H9 (cell line): ENCODE measurements at regions not wholly inside any gene's neighbourhood (a gene's known extent, or its start where the extent isn't known, plus 50 kb on each side); places are given as distances from the start of the nearest gene placed in this dataset.

Experiments used
- DNase-seq: peaks from one replicate; pipeline ENCODE4 v3.0.0-alpha.2; 2017
- H2AFZ ChIP-seq: one replicate; pipeline ENCODE4 v1.6.1; 2013; ENCODE audit warnings: mild to moderate bottlenecking, low read length, control low read depth, moderate library complexity
- H2AK5ac ChIP-seq: 2 replicates; pipeline ENCODE4 v1.6.1; 2013; ENCODE audit warnings: low read length, control low read depth, mixed read lengths; ENCODE audit not compliant: insufficient read length
- H2BK120ac ChIP-seq: one replicate; pipeline ENCODE4 v1.6.1; 2013; ENCODE audit warnings: low read depth, mild to moderate bottlenecking, low read length, control low read depth, inconsistent platforms; ENCODE audit not compliant: poor library complexity, severe bottlenecking
- H2BK12ac ChIP-seq: 2 replicates; pipeline ENCODE4 v1.6.1; 2013; ENCODE audit warnings: low read length, control low read depth, mixed read lengths, low read depth; ENCODE audit not compliant: insufficient read length
- H2BK15ac ChIP-seq: 2 replicates; pipeline ENCODE4 v1.6.1; 2013; ENCODE audit warnings: low read depth, low read length, control low read depth
- H2BK20ac ChIP-seq: one replicate; pipeline ENCODE4 v1.6.1; 2013; ENCODE audit warnings: low read depth, mild to moderate bottlenecking, low read length, control low read depth, inconsistent platforms; ENCODE audit not compliant: poor library complexity, severe bottlenecking
- H2BK5ac ChIP-seq: 2 replicates; pipeline ENCODE4 v1.6.1; 2013; ENCODE audit warnings: low read length, control low read depth, mixed read lengths; ENCODE audit not compliant: insufficient read length
- H3K14ac ChIP-seq: 2 replicates; pipeline ENCODE4 v1.6.1; 2013; ENCODE audit warnings: low read length, control low read depth; ENCODE audit not compliant: insufficient read depth
- H3K18ac ChIP-seq: 2 replicates; pipeline ENCODE4 v1.6.1; 2013; ENCODE audit warnings: low read depth, mild to moderate bottlenecking, mixed read lengths, low read length, control low read depth; ENCODE audit not compliant: insufficient read length
- H3K23ac ChIP-seq: 2 replicates; pipeline ENCODE4 v1.6.1; 2013; ENCODE audit warnings: low read length, control low read depth, mixed read lengths, low read depth; ENCODE audit not compliant: insufficient read length
- H3K23me2 ChIP-seq: 2 replicates; pipeline ENCODE4 v1.6.1; 2013; ENCODE audit warnings: low read depth, mild to moderate bottlenecking, mixed read lengths, low read length, control low read depth; ENCODE audit not compliant: insufficient read length, poor library complexity, severe bottlenecking
- H3K27ac ChIP-seq: 2 replicates; pipeline ENCODE4 v1.5.1; 2013; ENCODE audit warnings: low read length, control low read depth, mixed read lengths, low read depth; ENCODE audit not compliant: insufficient read length
- H3K27me3 ChIP-seq: 2 replicates; pipeline ENCODE4 v1.6.1; 2013; ENCODE audit warnings: low read length, control low read depth, inconsistent platforms; ENCODE audit not compliant: insufficient read depth
- H3K4ac ChIP-seq: 2 replicates; pipeline ENCODE4 v1.6.1; 2013; ENCODE audit warnings: low read depth, mild to moderate bottlenecking, control low read depth, inconsistent platforms, low read length, moderate library complexity
- H3K4me1 ChIP-seq: 2 replicates; pipeline ENCODE4 v1.6.1; 2013; ENCODE audit warnings: low read length, control low read depth, inconsistent platforms; ENCODE audit not compliant: insufficient read depth
- H3K4me2 ChIP-seq: 2 replicates; pipeline ENCODE4 v1.6.1; 2013; ENCODE audit warnings: low read length, control low read depth, mixed read lengths; ENCODE audit not compliant: insufficient read length, insufficient read depth
- H3K56ac ChIP-seq: 2 replicates; pipeline ENCODE4 v1.6.1; 2013; ENCODE audit warnings: low read depth, mild to moderate bottlenecking, mixed read lengths, low read length, control low read depth; ENCODE audit not compliant: insufficient read length
- H3K79me1 ChIP-seq: 2 replicates; pipeline ENCODE4 v1.6.1; 2013; ENCODE audit warnings: low read depth, mild to moderate bottlenecking, moderate library complexity, low read length, control low read depth, inconsistent platforms; ENCODE audit not compliant: insufficient read depth, poor library complexity, severe bottlenecking
- H3K79me2 ChIP-seq: 2 replicates; pipeline ENCODE4 v1.6.1; 2013; ENCODE audit warnings: low read length, control low read depth, inconsistent platforms; ENCODE audit not compliant: insufficient read depth
- H3K9ac ChIP-seq: 2 replicates; pipeline ENCODE4 v1.6.1; 2013; ENCODE audit warnings: low read length, control low read depth, mixed read lengths; ENCODE audit not compliant: insufficient read length; ENCODE audit errors: extremely low read depth
- H3K9me3 ChIP-seq: one replicate; pipeline ENCODE4 v1.6.1; 2013; ENCODE audit warnings: low read depth, low read length, inconsistent platforms; ENCODE audit not compliant: control insufficient read depth
- H3T11ph ChIP-seq: one replicate; pipeline ENCODE4 v1.6.1; 2013; ENCODE audit warnings: mild to moderate bottlenecking, low read length, control low read depth, inconsistent platforms
- H4K20me1 ChIP-seq: one replicate; pipeline ENCODE4 v1.6.1; 2013; ENCODE audit not compliant: control insufficient read depth, insufficient read length, insufficient read depth
- H4K5ac ChIP-seq: 2 replicates; pipeline ENCODE4 v1.6.1; 2013; ENCODE audit warnings: low read depth, mild to moderate bottlenecking, mixed read lengths, low read length, control low read depth; ENCODE audit not compliant: insufficient read length
- H4K8ac ChIP-seq: replicated peaks from 2 replicates; pipeline ENCODE4 v1.6.1; 2013; ENCODE audit warnings: low read length, control low read depth, mixed read lengths, low read depth; ENCODE audit not compliant: insufficient read length
- H4K91ac ChIP-seq: 2 replicates; pipeline ENCODE4 v1.6.1; 2013; ENCODE audit warnings: low read depth, mild to moderate bottlenecking, moderate library complexity, mixed read lengths, low read length, control low read depth; ENCODE audit not compliant: insufficient read length
- H3K27ac Mint-ChIP-seq, 3 experiments: 2 replicates in 2 of 3; 3 replicates in 1 of 3; pipeline ENCODE4 v1.8.0; 2020 to 2021; ENCODE audit warnings: mixed read lengths in 3 of 3, mild to moderate bottlenecking in 1 of 3, moderate library complexity in 1 of 3
- H3K27me3 Mint-ChIP-seq: 2 replicates; pipeline ENCODE4 v1.8.0; 2021; ENCODE audit warnings: low read depth, mild to moderate bottlenecking, moderate library complexity, mixed read lengths
- H3K36me3 Mint-ChIP-seq, 3 experiments: 2 replicates in 2 of 3; 3 replicates in 1 of 3; pipeline ENCODE4 v1.8.0; 2020 to 2021; ENCODE audit warnings: low read depth in 3 of 3, mixed read lengths in 3 of 3; ENCODE audit not compliant: insufficient read depth in 1 of 3
- H3K4me1 Mint-ChIP-seq, 2 experiments: 2 replicates each; pipeline ENCODE4 v1.8.0; 2020; ENCODE audit warnings: mixed read lengths in 2 of 2
- H3K4me3 Mint-ChIP-seq, 2 experiments: 2 replicates in 1 of 2; 3 replicates in 1 of 2; pipeline ENCODE4 v1.8.0; 2020 to 2021; ENCODE audit warnings: mild to moderate bottlenecking in 2 of 2, mixed read lengths in 2 of 2, moderate library complexity in 1 of 2
- H3K9me3 Mint-ChIP-seq, 2 experiments: 2 replicates in 1 of 2; 3 replicates in 1 of 2; pipeline ENCODE4 v1.8.0; 2020; ENCODE audit warnings: mild to moderate bottlenecking in 2 of 2, mixed read lengths in 2 of 2, moderate library complexity in 1 of 2
- WGBS: extraction: QIAGEN DNeasy Blood & Tissue Kit; methylation state at CpG from one replicate; pipeline ENCODE4 v1.1.7; 2013; ENCODE audit warnings: missing lambda C conversion rate, low lambda C conversion rate, mixed read lengths; ENCODE audit not compliant: insufficient read length; ENCODE audit errors: extremely low coverage; 5-methylcytosine and 5-hydroxymethylcytosine counted together
- TF ChIP-seq, protein P1 (sequence below): fragments of 200-600 bp; sonication (generic); conservative IDR thresholded peaks from 3 replicates; pipeline ENCODE4 v1.8.0; 2021; ENCODE audit warnings: antibody characterized with exemption, mild to moderate bottlenecking

DNA sequence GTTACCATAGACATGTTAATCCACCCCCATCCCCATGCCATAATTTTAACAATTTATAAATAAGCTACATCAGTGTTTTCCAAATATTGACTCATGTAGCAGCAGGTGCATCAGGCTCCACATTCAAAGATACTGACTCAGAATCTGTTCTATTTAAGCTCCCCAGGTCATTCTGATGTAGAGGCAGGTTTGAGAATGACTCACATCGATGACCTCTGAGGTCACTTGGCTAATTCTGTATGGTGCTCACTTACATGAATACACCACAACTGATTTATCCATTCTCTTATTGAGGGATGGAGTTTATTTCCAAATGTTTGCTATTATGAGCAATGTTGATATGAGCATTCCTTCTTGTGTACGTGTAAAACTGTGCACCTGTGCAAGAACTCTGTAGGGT, 1159.0 kb downstream of the TYW1 start:
- no peaks in the 10 kb centered on the region for H4K20me1 ChIP-seq
- Mint-ChIP-seq H3K27ac (no peak overlapping the region), H3K27me3 (no peaks in the 10 kb centered on the region), H3K36me3 (no peaks in the 10 kb centered on the region), H3K4me1 (peaks cover 0 to 3% of the 10 kb centered on the region in 2 experiments; a peak in 1 of 4 replicates), H3K4me3 (no peak overlapping the region), H3K9me3 (peaks cover 4 to 5% of the 10 kb centered on the region in 2 experiments; a peak in 1 of 5 replicates)
- no peak overlapping the region for H3K9ac ChIP-seq
- H3K79me2 ChIP-seq: no peaks in the 10 kb centered on the region
- H3K56ac ChIP-seq: no peak overlapping the region
- H3K9me3 ChIP-seq: no peaks in the 10 kb centered on the region
- no peak overlapping the region for H2AK5ac ChIP-seq
- no peak overlapping the region for H3K23ac ChIP-seq
- H3K27ac ChIP-seq: no peak overlapping the region
- TF ChIP-seq, protein P1, sequence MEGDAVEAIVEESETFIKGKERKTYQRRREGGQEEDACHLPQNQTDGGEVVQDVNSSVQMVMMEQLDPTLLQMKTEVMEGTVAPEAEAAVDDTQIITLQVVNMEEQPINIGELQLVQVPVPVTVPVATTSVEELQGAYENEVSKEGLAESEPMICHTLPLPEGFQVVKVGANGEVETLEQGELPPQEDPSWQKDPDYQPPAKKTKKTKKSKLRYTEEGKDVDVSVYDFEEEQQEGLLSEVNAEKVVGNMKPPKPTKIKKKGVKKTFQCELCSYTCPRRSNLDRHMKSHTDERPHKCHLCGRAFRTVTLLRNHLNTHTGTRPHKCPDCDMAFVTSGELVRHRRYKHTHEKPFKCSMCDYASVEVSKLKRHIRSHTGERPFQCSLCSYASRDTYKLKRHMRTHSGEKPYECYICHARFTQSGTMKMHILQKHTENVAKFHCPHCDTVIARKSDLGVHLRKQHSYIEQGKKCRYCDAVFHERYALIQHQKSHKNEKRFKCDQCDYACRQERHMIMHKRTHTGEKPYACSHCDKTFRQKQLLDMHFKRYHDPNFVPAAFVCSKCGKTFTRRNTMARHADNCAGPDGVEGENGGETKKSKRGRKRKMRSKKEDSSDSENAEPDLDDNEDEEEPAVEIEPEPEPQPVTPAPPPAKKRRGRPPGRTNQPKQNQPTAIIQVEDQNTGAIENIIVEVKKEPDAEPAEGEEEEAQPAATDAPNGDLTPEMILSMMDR: no peak
- no peak overlapping the region for H3K4me2 ChIP-seq
- H2BK5ac ChIP-seq: no peak overlapping the region
- no peak overlapping the region for H2BK120ac ChIP-seq
- no peak overlapping the region for H2BK12ac ChIP-seq
- whole genome bisulfite sequencing: no CpG with 5 or more reads among the region's 2 CpGs
- no peak overlapping the region for H4K5ac ChIP-seq
- no peak overlapping the region for H4K91ac ChIP-seq
- H3K4me1 ChIP-seq: no peaks in the 10 kb centered on the region
- no peak overlapping the region for H3K4ac ChIP-seq
- H2BK20ac ChIP-seq: no peak overlapping the region
- H3K27me3 ChIP-seq: no peaks in the 10 kb centered on the region
- H4K8ac ChIP-seq: no peak overlapping the region
- no peak overlapping the region for H3T11ph ChIP-seq
- no peak overlapping the region for H2AFZ ChIP-seq
- DNase-seq: no peak
- H3K23me2 ChIP-seq: no peaks in the 10 kb centered on the region
- no peak overlapping the region for H3K14ac ChIP-seq
- H2BK15ac ChIP-seq: no peak overlapping the region
- no peak overlapping the region for H3K18ac ChIP-seq
- H3K79me1 ChIP-seq: no peaks in the 10 kb centered on the region
